Ishikawa (cell line): ENCODE measurements at regions not wholly inside any gene's neighbourhood (a gene's known extent, or its start where the extent isn't known, plus 50 kb on each side); places are given as distances from the start of the nearest gene placed in this dataset.

Experiments
- CEBPB ChIP-seq: IDR thresholded peaks from 2 replicates; pipeline ENCODE4 v1.6.1; 2012
- CREB1 ChIP-seq: IDR thresholded peaks from 2 replicates; pipeline ENCODE4 v1.6.1; 2012; ENCODE audit warnings: low read depth
- EGR1 ChIP-seq: IDR thresholded peaks from 2 replicates; pipeline ENCODE4 v1.6.1; 2012
- EP300 ChIP-seq: IDR thresholded peaks from 2 replicates; pipeline ENCODE4 v1.6.1; 2012; ENCODE audit warnings: borderline replicate concordance
- FOXM1 ChIP-seq: IDR thresholded peaks from 2 replicates; pipeline ENCODE4 v1.6.1; 2012; ENCODE audit warnings: low read depth, borderline replicate concordance
- MAX ChIP-seq: IDR thresholded peaks from 2 replicates; pipeline ENCODE4 v1.6.1; 2012
- NFIC ChIP-seq: IDR thresholded peaks from 2 replicates; pipeline ENCODE4 v1.6.1; 2012
- RAD21 ChIP-seq: IDR thresholded peaks from 2 replicates; pipeline ENCODE4 v1.6.1; 2012; ENCODE audit warnings: low read depth
- REST ChIP-seq: IDR thresholded peaks from 2 replicates; pipeline ENCODE4 v1.6.1; 2012; ENCODE audit warnings: low read depth, mild to moderate bottlenecking
- TAF1 ChIP-seq: IDR thresholded peaks from 2 replicates; pipeline ENCODE4 v1.6.1; 2012; ENCODE audit warnings: low read depth, mild to moderate bottlenecking
- TCF12 ChIP-seq: IDR thresholded peaks from 2 replicates; pipeline ENCODE4 v1.6.1; 2012; ENCODE audit warnings: low read depth
- TEAD4 ChIP-seq: IDR thresholded peaks from 2 replicates; pipeline ENCODE4 v1.6.1; 2012
- USF1 ChIP-seq: IDR thresholded peaks from 2 replicates; pipeline ENCODE4 v1.6.1; 2012
- YY1 ChIP-seq: IDR thresholded peaks from 2 replicates; pipeline ENCODE4 v1.6.1; 2012; ENCODE audit warnings: low read depth
- ZBTB7A ChIP-seq: IDR thresholded peaks from 2 replicates; pipeline ENCODE4 v1.6.1; 2012; ENCODE audit warnings: low read depth

GRCh38 chr6:835476-836160 is 142.7 kb upstream of the EXOC2 start:
- no peak for TF ChIP-seq YY1
- no peak for TF ChIP-seq FOXM1
- no peak for TF ChIP-seq TAF1
- no peak for TF ChIP-seq TCF12
- no peak for TF ChIP-seq EP300
- no peak for TF ChIP-seq NFIC
- no peak for TF ChIP-seq CREB1
- TF ChIP-seq EGR1 = no peak
- TF ChIP-seq ZBTB7A = no peak
- TF ChIP-seq REST = no peak
- no peak for TF ChIP-seq MAX
- TF ChIP-seq TEAD4 = no peak
- no peak for TF ChIP-seq CEBPB
- TF ChIP-seq USF1 = no peak
- TF ChIP-seq RAD21 = no peak

- TF ChIP-seq USF1 = no peak
Observed at GRCh38 chr6:834866-835265, 141.9 kb upstream of the EXOC2 start.

- TF ChIP-seq ZBTB7A (no peak), TAF1 (no peak), EP300 (no peak), NFIC (no peak), RAD21 (no peak), YY1 (no peak), FOXM1 (no peak)
Observed at GRCh38 chr6:834190-834589, 141.3 kb upstream of the EXOC2 start.

- no peak for TF ChIP-seq TEAD4
- no peak for TF ChIP-seq TAF1
- no peak for TF ChIP-seq EP300
- no peak for TF ChIP-seq USF1
Observed at GRCh38 chr6:830667-831327, 137.9 kb upstream of the EXOC2 start.

GRCh38 chr6:829656-830055 is 136.7 kb upstream of the EXOC2 start:
- TF ChIP-seq ZBTB7A (no peak), RAD21 (no peak), EP300 (no peak)

GRCh38 chr6:827431-827830 is 134.5 kb upstream of the EXOC2 start:
- TF ChIP-seq TAF1 = no peak

- TF ChIP-seq USF1 (no peak), TAF1 (no peak), CREB1 (no peak), FOXM1 (no peak)
Observed at GRCh38 chr6:819122-819521, 126.2 kb upstream of the EXOC2 start.

GRCh38 chr6:818196-818595 is 125.3 kb upstream of the EXOC2 start:
- TF ChIP-seq EP300 (no peak), TEAD4 (no peak), USF1 (no peak), MAX (no peak), REST (no peak), NFIC (no peak), CEBPB (no peak), RAD21 (no peak), TCF12 (no peak), FOXM1 (no peak), ZBTB7A (no peak), TAF1 (no peak)
